NOMO-1 treated with DMSO at 0.1 percent for 48 hours (cell line): ENCODE measurements at regions not wholly inside any gene's neighbourhood (a gene's known extent, or its start where the extent isn't known, plus 50 kb on each side); places are given as distances from the start of the nearest gene placed in this dataset.

Experiments
- DNase-seq: peaks from one replicate; lab custom pipeline; 2025; ENCODE audit not compliant: unreplicated experiment; lab: John Stamatoyannopoulos, UW

GRCh38 chr12:115474539-115475353 is 790.8 kb upstream of the TBX3 start:
- DNase-seq: no peak

GRCh38 chr12:115473257-115473956 is 789.4 kb upstream of the TBX3 start:
- no peak for DNase-seq

GRCh38 chr12:115472852-115473251 is 788.9 kb upstream of the TBX3 start:
- DNase-seq: no peak

GRCh38 chr12:115470977-115471376 is 787.0 kb upstream of the TBX3 start:
- no peak for DNase-seq

GRCh38 chr12:115470526-115470925 is 786.6 kb upstream of the TBX3 start:
- DNase-seq: no peak

GRCh38 chr12:115468087-115468510 is 784.1 kb upstream of the TBX3 start:
- DNase-seq: no peak

GRCh38 chr12:115467531-115467930 is 783.6 kb upstream of the TBX3 start:
- DNase-seq: no peak

- DNase-seq: no peak
These were observed 782.1 kb upstream of the TBX3 start for GRCh38 chr12:115466076-115466475.

GRCh38 chr12:115464661-115465060 is 780.7 kb upstream of the TBX3 start:
- DNase-seq: no peak

GRCh38 chr12:115464111-115464581 is 780.2 kb upstream of the TBX3 start:
- no peak for DNase-seq

GRCh38 chr12:115461401-115461800 is 777.4 kb upstream of the TBX3 start:
- DNase-seq: no peak

GRCh38 chr12:115457798-115458197 is 773.8 kb upstream of the TBX3 start:
- no peak for DNase-seq

GRCh38 chr12:115456946-115457689 is 773.1 kb upstream of the TBX3 start:
- no peak for DNase-seq

- DNase-seq: no peak
These were observed 771.3 kb upstream of the TBX3 start for GRCh38 chr12:115455268-115455681.

GRCh38 chr12:115452751-115453281 is 768.8 kb upstream of the TBX3 start:
- DNase-seq: no peak

- no peak for DNase-seq
These were observed 768.1 kb upstream of the TBX3 start for GRCh38 chr12:115451780-115452736.

GRCh38 chr12:115451151-115451779 is 767.3 kb upstream of the TBX3 start:
- DNase-seq: no peak

GRCh38 chr12:115450710-115451109 is 766.7 kb upstream of the TBX3 start:
- no peak for DNase-seq

- DNase-seq: no peak
These were observed 766.0 kb upstream of the TBX3 start for GRCh38 chr12:115450017-115450416.

- DNase-seq: no peak
These were observed 765.6 kb upstream of the TBX3 start for GRCh38 chr12:115449526-115449925.
